Neural cell (in vitro differentiated cells): ENCODE measurements at regions not wholly inside any gene's neighbourhood (a gene's known extent, or its start where the extent isn't known, plus 50 kb on each side); places are given as distances from the start of the nearest gene placed in this dataset.

Experiments
- H2AFZ ChIP-seq: fragments of 200-600, 300-800 bp; sonication (generic), shearing (Covaris generic); 2 replicates; pipeline ENCODE4 v1.6.0; 2014; ENCODE audit warnings: low read depth, mild to moderate bottlenecking, antibody characterized with exemption, low read length, moderate library complexity
- H3F3A ChIP-seq: fragments of 200-600 bp; shearing (Covaris generic); 2 replicates; pipeline ENCODE4 v1.6.1; 2016; ENCODE audit warnings: mild to moderate bottlenecking, moderate library complexity, mixed read lengths, antibody characterized with exemption, low read length; ENCODE audit not compliant: insufficient read depth, poor library complexity, severe bottlenecking
- H3K27ac ChIP-seq: fragments of 200-600, 300-800 bp; sonication (generic), shearing (Covaris generic); 2 replicates; pipeline ENCODE4 v1.5.1; 2014; ENCODE audit warnings: mild to moderate bottlenecking, low read length, moderate library complexity
- H3K27me3 ChIP-seq: fragments of 300-800, 200-600 bp; sonication (generic), shearing (Covaris generic); 2 replicates; pipeline ENCODE4 v1.6.0; 2014; ENCODE audit warnings: mild to moderate bottlenecking, low read depth, low read length, moderate library complexity; ENCODE audit not compliant: insufficient read depth
- H3K36me3 ChIP-seq: fragments of 300-800, 200-600 bp; sonication (generic), shearing (Covaris generic); 2 replicates; pipeline ENCODE4 v1.5.1; 2014; ENCODE audit warnings: mild to moderate bottlenecking, antibody characterized with exemption, low read length, moderate library complexity; ENCODE audit not compliant: insufficient read depth
- H3K4me2 ChIP-seq: fragments of 300-800, 200-600 bp; sonication (generic), shearing (Covaris generic); 2 replicates; pipeline ENCODE4 v1.6.0; 2014; ENCODE audit warnings: mild to moderate bottlenecking, low read length
- H3K4me3 ChIP-seq: fragments of 300-800, 200-600 bp; sonication (generic), shearing (Covaris generic); 2 replicates; pipeline ENCODE4 v1.5.1; 2014; ENCODE audit warnings: mild to moderate bottlenecking, low read length, moderate library complexity
- H3K79me2 ChIP-seq: fragments of 200-600 bp; shearing (Covaris generic); replicated peaks from 2 replicates; pipeline ENCODE4 v1.6.0; 2014; ENCODE audit warnings: mild to moderate bottlenecking, low read length, moderate library complexity; ENCODE audit not compliant: insufficient read depth
- H3K9ac ChIP-seq: fragments of 300-800, 200-600 bp; sonication (generic), shearing (Covaris generic); 2 replicates; pipeline ENCODE4 v1.6.1; 2016; ENCODE audit warnings: mild to moderate bottlenecking, low read length, mixed read lengths
- H3K9me2 ChIP-seq: fragments of 200-600 bp; shearing (Covaris generic); 2 replicates; pipeline ENCODE4 v1.6.1; 2016; ENCODE audit warnings: mild to moderate bottlenecking, low read length, mixed read lengths; ENCODE audit not compliant: insufficient read depth
- H3K9me3 ChIP-seq: fragments of 200-600, 300-800 bp; sonication (generic), shearing (Covaris generic); 2 replicates; pipeline ENCODE4 v1.6.1; 2016; ENCODE audit warnings: mild to moderate bottlenecking, mixed run types, low read length, moderate library complexity, mixed read lengths
- H4K20me1 ChIP-seq: fragments of 200-600 bp; shearing (Covaris generic); 2 replicates; pipeline ENCODE4 v1.6.1; 2016; ENCODE audit warnings: mild to moderate bottlenecking, mixed run types; ENCODE audit not compliant: insufficient read depth
- CTCF ChIP-seq: fragments of 450-650 bp; IDR thresholded peaks from 2 replicates; pipeline ENCODE4 v1.5.1; 2014; ENCODE audit warnings: antibody characterized with exemption, mild to moderate bottlenecking, moderate library complexity; ENCODE audit not compliant: poor library complexity, severe bottlenecking
- EP300 ChIP-seq: fragments of 450-650 bp; conservative IDR thresholded peaks from 2 replicates; pipeline ENCODE4 v1.6.1; 2014; ENCODE audit warnings: antibody characterized with exemption, mild to moderate bottlenecking, moderate library complexity; ENCODE audit not compliant: poor library complexity, severe bottlenecking
- EZH2 ChIP-seq: fragments of 200-600, 300-800 bp; shearing (Covaris generic), sonication (generic); IDR thresholded peaks from 2 replicates; pipeline ENCODE4 v1.6.1; 2014; ENCODE audit warnings: antibody characterized with exemption, low read length, borderline replicate concordance, mild to moderate bottlenecking; ENCODE audit not compliant: insufficient read depth, poor library complexity, severe bottlenecking
- MXI1 ChIP-seq: fragments of 450-650 bp; conservative IDR thresholded peaks from 2 replicates; pipeline ENCODE4 v1.6.1; 2014; ENCODE audit warnings: antibody characterized with exemption, mild to moderate bottlenecking; ENCODE audit not compliant: poor library complexity, severe bottlenecking
- POLR2AphosphoS5 ChIP-seq: IDR thresholded peaks from 2 replicates; pipeline ENCODE4 v1.6.1; 2012
- RAD21 ChIP-seq: fragments of 450-650 bp; conservative IDR thresholded peaks from 2 replicates; pipeline ENCODE4 v1.6.1; 2014; ENCODE audit warnings: antibody characterized with exemption, mild to moderate bottlenecking, moderate library complexity
- REST ChIP-seq: IDR thresholded peaks from 2 replicates; pipeline ENCODE4 v1.6.1; 2012; ENCODE audit warnings: borderline replicate concordance
- SMC3 ChIP-seq: fragments of 450-650 bp; conservative IDR thresholded peaks from 2 replicates; pipeline ENCODE4 v1.6.1; 2014; ENCODE audit warnings: antibody characterized with exemption, mild to moderate bottlenecking, moderate library complexity; ENCODE audit not compliant: poor library complexity
- TAF1 ChIP-seq: IDR thresholded peaks from 2 replicates; pipeline ENCODE4 v1.6.1; 2012; ENCODE audit warnings: low read depth

- no peaks in the 10 kb centered on the region for H3K79me2 ChIP-seq
- H2AFZ ChIP-seq = no peak overlapping the region
- TF ChIP-seq MXI1 (no peak), EP300 (no peak), RAD21 (no peak), REST (no peak), CTCF (no peak), SMC3 (no peak), TAF1 (no peak), POLR2AphosphoS5 (no peak), EZH2 (no peak)
- no peak overlapping the region for H3K4me2 ChIP-seq
- H3K9me3 ChIP-seq = no peaks in the 10 kb centered on the region
- H3K36me3 ChIP-seq = no peaks in the 10 kb centered on the region
- no peak overlapping the region for H3K4me3 ChIP-seq
- H3K9me2 ChIP-seq = no peaks in the 10 kb centered on the region
- H3K27me3 ChIP-seq = no peaks in the 10 kb centered on the region
- no peak overlapping the region for H3K27ac ChIP-seq
- no peaks in the 10 kb centered on the region for H3F3A ChIP-seq
- no peaks in the 10 kb centered on the region for H4K20me1 ChIP-seq
- no peak overlapping the region for H3K9ac ChIP-seq
Measured at GRCh38 chr2:176435729-176436128, 166.5 kb downstream of the MTX2 start.

DNA sequence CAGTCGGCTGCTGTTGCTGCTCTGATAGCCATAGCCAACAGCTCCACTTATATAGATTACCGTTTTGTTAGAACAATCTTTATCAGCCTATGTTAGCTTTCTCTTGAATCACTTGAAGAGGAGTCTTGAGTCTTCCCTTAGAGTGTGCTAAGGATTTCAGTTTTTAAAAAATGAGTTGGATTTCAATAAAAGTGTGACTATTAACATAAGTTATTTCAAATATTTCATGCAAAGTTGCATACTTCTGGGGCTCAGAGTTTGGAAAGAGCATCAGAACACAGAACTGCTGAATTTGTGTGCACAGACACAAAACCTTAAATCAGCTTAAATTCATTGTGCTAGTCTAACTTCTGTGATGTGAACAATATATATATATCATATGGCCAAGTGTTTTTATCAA, 174.7 kb downstream of the MTX2 start:
- Histone ChIP-seq H3K9ac (no peak overlapping the region), H3K4me3 (no peak overlapping the region), H3K9me3 (no peaks in the 10 kb centered on the region), H3F3A (no peaks in the 10 kb centered on the region), H3K4me2 (no peak overlapping the region), H4K20me1 (no peaks in the 10 kb centered on the region), H2AFZ (no peak overlapping the region), H3K27ac (no peak overlapping the region), H3K36me3 (no peaks in the 10 kb centered on the region), H3K79me2 (no peaks in the 10 kb centered on the region), H3K27me3 (no peaks in the 10 kb centered on the region), H3K9me2 (no peaks in the 10 kb centered on the region)
- TF ChIP-seq POLR2AphosphoS5 = no peak
- no peak for TF ChIP-seq EP300

GRCh38 chr2:176445956-176446355, 176.7 kb downstream of the MTX2 start:
- H3K9ac ChIP-seq = no peak overlapping the region
- no peaks in the 10 kb centered on the region for H3K9me2 ChIP-seq
- H3K4me3 ChIP-seq = no peak overlapping the region
- H3K36me3 ChIP-seq = no peaks in the 10 kb centered on the region
- no peaks in the 10 kb centered on the region for H4K20me1 ChIP-seq
- H3K9me3 ChIP-seq = no peaks in the 10 kb centered on the region
- H3K4me2 ChIP-seq = no peak overlapping the region
- TF ChIP-seq CTCF (no peak), RAD21 (no peak), SMC3 (no peak), POLR2AphosphoS5 (no peak), MXI1 (no peak), EZH2 (no peak), REST (no peak), EP300 (no peak), TAF1 (no peak)
- no peaks in the 10 kb centered on the region for H3F3A ChIP-seq
- H3K79me2 ChIP-seq = no peaks in the 10 kb centered on the region
- no peak overlapping the region for H2AFZ ChIP-seq
- no peak overlapping the region for H3K27ac ChIP-seq
- no peaks in the 10 kb centered on the region for H3K27me3 ChIP-seq
